Astrocyte of the spinal cord (primary cell): ENCODE measurements at regions not wholly inside any gene's neighbourhood (a gene's known extent, or its start where the extent isn't known, plus 50 kb on each side); places are given as distances from the start of the nearest gene placed in this dataset.

Experiments used
- DNase-seq: peaks from one replicate; pipeline ENCODE4 v3.0.0; 2011; ENCODE audit warnings: low read depth, low spot score
- H3K4me3 ChIP-seq: 2 replicates; pipeline ENCODE4 v1.5.1; 2011; ENCODE audit warnings: low read depth, mild to moderate bottlenecking, low read length, moderate library complexity
- CTCF ChIP-seq: IDR thresholded peaks from 2 replicates; pipeline ENCODE4 v1.5.1; 2012; ENCODE audit warnings: low read depth, mild to moderate bottlenecking, low read length, inconsistent platforms
- in situ Hi-C: cut with HindIII; loops from 2 replicates; pipeline ENCODE4 v1.10.0; 2017; ENCODE audit warnings: low sequenced_read_pairs

GRCh38 chr6:88482465-88482864 lies 316.3 kb upstream of the CNR1 start:
- TF ChIP-seq CTCF, result no peak
- in situ Hi-C loops, result no loop called here
- no peak overlapping the region for H3K4me3 ChIP-seq
- no peak for DNase-seq

GRCh38 chr6:88481519-88481918 lies 315.4 kb upstream of the CNR1 start:
- no peak for TF ChIP-seq CTCF
- in situ Hi-C loops, result no loop called here
- DNase-seq, result no peak
- no peak overlapping the region for H3K4me3 ChIP-seq

GRCh38 chr6:88480816-88481215 lies 314.7 kb upstream of the CNR1 start:
- TF ChIP-seq CTCF, result no peak
- no peak for DNase-seq
- no peak overlapping the region for H3K4me3 ChIP-seq
- in situ Hi-C loops, result no loop called here

GRCh38 chr6:88477413-88477812 lies 311.3 kb upstream of the CNR1 start:
- no peak for TF ChIP-seq CTCF
- no peak overlapping the region for H3K4me3 ChIP-seq
- DNase-seq, result no peak
- in situ Hi-C loops, result no loop called here

- no peak overlapping the region for H3K4me3 ChIP-seq
- TF ChIP-seq CTCF, result no peak
- no peak for DNase-seq
- in situ Hi-C loops, result no loop called here
These were observed 310.2 kb upstream of the CNR1 start for GRCh38 chr6:88476388-88476787.

GRCh38 chr6:88474720-88475119 lies 308.6 kb upstream of the CNR1 start:
- TF ChIP-seq CTCF, result no peak
- H3K4me3 ChIP-seq, result no peak overlapping the region
- in situ Hi-C loops, result no loop called here
- no peak for DNase-seq

GRCh38 chr6:88473589-88473988 lies 307.4 kb upstream of the CNR1 start:
- no peak overlapping the region for H3K4me3 ChIP-seq
- DNase-seq, result no peak
- in situ Hi-C loops, result no loop called here
- TF ChIP-seq CTCF, result no peak
